ENCODE measurements at regions not wholly inside any gene's neighbourhood (a gene's known extent, or its start where the extent isn't known, plus 50 kb on each side); places are given as distances from the start of the nearest gene placed in this dataset.

GRCh38 chr5:167574464-167574863, 717.0 kb upstream of the WWC1 start:
- ChIA-PET CTCF (interaction anchor here (0.6 kb wide), 1 partner anchor 15 kb away, joined by 4 read pairs; no protein-coding TSS in a partner anchor), SMC1A (ENCODE audit: uncharacterized antibody, unreplicated experiment) (interaction anchor here (0.9 kb wide), 1 partner anchor 9 kb away, joined by 3 read pairs; no protein-coding TSS in a partner anchor), POLR2A (no interaction called here), RAD21 (ENCODE audit: unreplicated experiment) (interaction anchor here (0.9 kb wide), 1 partner anchor 110 kb away, joined by 3 read pairs; no protein-coding TSS in a partner anchor)
- WGBS (ENCODE audit: insufficient coverage, insufficient replicate concordance, low lambda C conversion rate, missing lambda C conversion rate) = 49% methylated on average over 7 of the region's 7 CpGs
- Histone ChIP-seq H3K4me3 (no peak overlapping the region), H3K79me2 (ENCODE audit: control insufficient read depth, insufficient read depth, low read length) (no peaks in the 10 kb centered on the region), H3K36me3 (ENCODE audit: control insufficient read depth in 2 of 2, insufficient read depth in 2 of 2, low read length in 1 of 2) (no peaks in the 10 kb centered on the region), H3K4me1 (ENCODE audit: control insufficient read depth, insufficient read depth, low read length) (no peaks in the 10 kb centered on the region), H3K4me2 (ENCODE audit: control insufficient read depth, insufficient read depth) (no peak overlapping the region), H3K27me3 (replicated peaks in 1 of 2; ENCODE audit: control insufficient read depth in 2 of 2, insufficient read depth in 2 of 2, low read length in 1 of 2) (peaks cover 2 to 3% of the 10 kb centered on the region in 2 experiments; a peak in 3 of 4 replicates), H3K27ac (ENCODE audit: control insufficient read depth, insufficient read depth) (no peak overlapping the region), H2AFZ (ENCODE audit: control insufficient read depth, low read depth, low read length) (no peak overlapping the region), H3K9ac (ENCODE audit: control insufficient read depth, insufficient read depth, low read length) (no peak overlapping the region), H3K9me3 (replicated peaks; ENCODE audit: control insufficient read depth, insufficient read depth, low read length) (no peaks in the 10 kb centered on the region), H4K20me1 (ENCODE audit: control insufficient read depth, insufficient read depth) (no peaks in the 10 kb centered on the region)
- in situ Hi-C loops (cut with MboI) (no loop called here), intact Hi-C loops (cut with micrococcal nuclease; ENCODE audit: unreplicated experiment) (no loop called here)
- BruUV-seq (replicated peaks) = no TSS peak
- ATAC-seq (no peak), DNase-seq (ENCODE audit: low read depth, low spot score) (no peak), FAIRE-seq (no peak)
- TF ChIP-seq, protein P1, sequence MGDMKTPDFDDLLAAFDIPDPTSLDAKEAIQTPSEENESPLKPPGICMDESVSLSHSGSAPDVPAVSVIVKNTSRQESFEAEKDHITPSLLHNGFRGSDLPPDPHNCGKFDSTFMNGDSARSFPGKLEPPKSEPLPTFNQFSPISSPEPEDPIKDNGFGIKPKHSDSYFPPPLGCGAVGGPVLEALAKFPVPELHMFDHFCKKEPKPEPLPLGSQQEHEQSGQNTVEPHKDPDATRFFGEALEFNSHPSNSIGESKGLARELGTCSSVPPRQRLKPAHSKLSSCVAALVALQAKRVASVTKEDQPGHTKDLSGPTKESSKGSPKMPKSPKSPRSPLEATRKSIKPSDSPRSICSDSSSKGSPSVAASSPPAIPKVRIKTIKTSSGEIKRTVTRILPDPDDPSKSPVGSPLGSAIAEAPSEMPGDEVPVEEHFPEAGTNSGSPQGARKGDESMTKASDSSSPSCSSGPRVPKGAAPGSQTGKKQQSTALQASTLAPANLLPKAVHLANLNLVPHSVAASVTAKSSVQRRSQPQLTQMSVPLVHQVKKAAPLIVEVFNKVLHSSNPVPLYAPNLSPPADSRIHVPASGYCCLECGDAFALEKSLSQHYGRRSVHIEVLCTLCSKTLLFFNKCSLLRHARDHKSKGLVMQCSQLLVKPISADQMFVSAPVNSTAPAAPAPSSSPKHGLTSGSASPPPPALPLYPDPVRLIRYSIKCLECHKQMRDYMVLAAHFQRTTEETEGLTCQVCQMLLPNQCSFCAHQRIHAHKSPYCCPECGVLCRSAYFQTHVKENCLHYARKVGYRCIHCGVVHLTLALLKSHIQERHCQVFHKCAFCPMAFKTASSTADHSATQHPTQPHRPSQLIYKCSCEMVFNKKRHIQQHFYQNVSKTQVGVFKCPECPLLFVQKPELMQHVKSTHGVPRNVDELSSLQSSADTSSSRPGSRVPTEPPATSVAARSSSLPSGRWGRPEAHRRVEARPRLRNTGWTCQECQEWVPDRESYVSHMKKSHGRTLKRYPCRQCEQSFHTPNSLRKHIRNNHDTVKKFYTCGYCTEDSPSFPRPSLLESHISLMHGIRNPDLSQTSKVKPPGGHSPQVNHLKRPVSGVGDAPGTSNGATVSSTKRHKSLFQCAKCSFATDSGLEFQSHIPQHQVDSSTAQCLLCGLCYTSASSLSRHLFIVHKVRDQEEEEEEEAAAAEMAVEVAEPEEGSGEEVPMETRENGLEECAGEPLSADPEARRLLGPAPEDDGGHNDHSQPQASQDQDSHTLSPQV (IDR thresholded peaks at IDR 0.05) = no peak
- no peak for TF ChIP-seq ETV6 (conservative IDR thresholded peaks at IDR 0.05 in 1 of 2, IDR thresholded peaks at IDR 0.05 in 1 of 2; ENCODE audit: borderline replicate concordance in 1 of 2, low read depth in 1 of 2)
- no peak for TF ChIP-seq ZNF207 (IDR thresholded peaks at IDR 0.05; ENCODE audit: borderline replicate concordance)
- TF ChIP-seq SMAD5 (IDR thresholded peaks at IDR 0.05; ENCODE audit: low read depth) = no peak
- no peak for TF ChIP-seq POLR2AphosphoS2 (IDR thresholded peaks at IDR 0.05; ENCODE audit: low read depth, low read length)
- no peak for TF ChIP-seq REST (IDR thresholded peaks at IDR 0.05; ENCODE audit: low read depth, low read length)
- TF ChIP-seq, protein P2, sequence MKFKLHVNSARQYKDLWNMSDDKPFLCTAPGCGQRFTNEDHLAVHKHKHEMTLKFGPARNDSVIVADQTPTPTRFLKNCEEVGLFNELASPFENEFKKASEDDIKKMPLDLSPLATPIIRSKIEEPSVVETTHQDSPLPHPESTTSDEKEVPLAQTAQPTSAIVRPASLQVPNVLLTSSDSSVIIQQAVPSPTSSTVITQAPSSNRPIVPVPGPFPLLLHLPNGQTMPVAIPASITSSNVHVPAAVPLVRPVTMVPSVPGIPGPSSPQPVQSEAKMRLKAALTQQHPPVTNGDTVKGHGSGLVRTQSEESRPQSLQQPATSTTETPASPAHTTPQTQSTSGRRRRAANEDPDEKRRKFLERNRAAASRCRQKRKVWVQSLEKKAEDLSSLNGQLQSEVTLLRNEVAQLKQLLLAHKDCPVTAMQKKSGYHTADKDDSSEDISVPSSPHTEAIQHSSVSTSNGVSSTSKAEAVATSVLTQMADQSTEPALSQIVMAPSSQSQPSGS (IDR thresholded peaks at IDR 0.05; ENCODE audit: low read length) = no peak
- no peak for TF ChIP-seq BMI1 (IDR thresholded peaks at IDR 0.05; ENCODE audit: borderline replicate concordance)
- no peak for TF ChIP-seq RELB (IDR thresholded peaks at IDR 0.05; ENCODE audit: low read depth)
- TF ChIP-seq, protein P3, sequence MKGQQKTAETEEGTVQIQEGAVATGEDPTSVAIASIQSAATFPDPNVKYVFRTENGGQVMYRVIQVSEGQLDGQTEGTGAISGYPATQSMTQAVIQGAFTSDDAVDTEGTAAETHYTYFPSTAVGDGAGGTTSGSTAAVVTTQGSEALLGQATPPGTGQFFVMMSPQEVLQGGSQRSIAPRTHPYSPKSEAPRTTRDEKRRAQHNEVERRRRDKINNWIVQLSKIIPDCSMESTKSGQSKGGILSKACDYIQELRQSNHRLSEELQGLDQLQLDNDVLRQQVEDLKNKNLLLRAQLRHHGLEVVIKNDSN (IDR thresholded peaks at IDR 0.05; ENCODE audit: borderline replicate concordance, extremely low read length, insufficient read depth, low read depth, low read length) = no peak
- no peak for TF ChIP-seq LARP7 (IDR thresholded peaks at IDR 0.05)
- no peak for TF ChIP-seq HDAC6 (IDR thresholded peaks at IDR 0.05; ENCODE audit: unreplicated experiment)

Data from GM12878 (cell line).